ENCODE measurements at regions not wholly inside any gene's neighbourhood (a gene's known extent, or its start where the extent isn't known, plus 50 kb on each side); places are given as distances from the start of the nearest gene placed in this dataset.

DNA sequence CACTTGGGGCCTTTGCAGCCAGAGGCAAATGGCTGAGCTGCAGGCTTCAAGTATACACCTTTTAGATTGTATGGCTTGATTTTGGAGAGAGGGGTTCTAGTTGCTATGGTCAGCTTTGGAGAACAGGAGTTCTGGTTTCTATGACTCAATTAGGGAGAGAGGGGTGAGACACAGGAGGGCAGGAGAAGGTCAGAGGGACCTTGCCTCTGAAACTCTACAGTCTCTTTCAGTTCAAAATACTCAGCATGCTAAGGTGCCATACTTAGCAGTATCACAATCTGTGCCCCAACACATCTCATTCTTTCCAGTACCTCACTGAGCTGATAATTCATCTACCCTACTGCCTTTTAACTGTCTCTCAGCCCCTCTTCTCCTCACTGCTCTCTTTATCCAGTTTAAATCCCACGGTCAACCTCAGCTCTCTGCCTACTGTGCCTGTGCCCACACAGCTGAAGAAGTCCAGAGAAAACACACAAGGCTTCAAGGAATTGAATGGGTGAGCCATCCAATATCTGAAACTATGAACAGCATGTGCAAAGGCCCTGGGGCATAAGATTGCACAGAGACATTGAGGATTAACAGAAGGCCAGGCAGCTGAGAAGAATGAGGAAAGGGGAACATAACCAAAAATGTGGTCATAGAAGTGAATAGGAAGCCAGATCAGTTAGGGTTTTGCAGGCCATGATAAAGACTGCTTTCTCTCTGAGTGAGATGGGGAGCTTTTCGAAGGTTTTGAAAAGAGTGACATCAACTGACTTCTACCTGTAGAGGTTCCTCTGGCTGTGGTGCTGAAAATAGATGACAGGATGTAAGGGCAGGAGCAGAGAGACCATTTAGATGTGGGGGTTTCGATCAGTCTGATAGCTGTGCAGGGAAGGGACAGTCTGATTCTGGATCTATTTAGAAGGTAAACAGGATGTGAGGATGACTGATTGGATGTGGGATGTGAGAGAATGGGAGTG, 54.5 kb upstream of the C3orf80 start:
- DNase-seq (ENCODE audit: low spot score), result no peak

GRCh38 chr3:160171813-160172212, 53.4 kb upstream of the C3orf80 start:
- no peak for DNase-seq (ENCODE audit: low spot score)

- no peak for DNase-seq (ENCODE audit: low spot score)
Measured at GRCh38 chr3:160174621-160175020, 50.6 kb upstream of the C3orf80 start.
